T-helper 2 cell treated with Interferon-gamma antibody and Interleukin-4, amounts not matched to agents 100 ng/mL and 5 ng/mL, for 36 hours (primary cell): ENCODE measurements at regions not wholly inside any gene's neighbourhood (a gene's known extent, or its start where the extent isn't known, plus 50 kb on each side); places are given as distances from the start of the nearest gene placed in this dataset.

ENCODE experiments used
- intact Hi-C: fragments of 100-400 bp; cut with micrococcal nuclease; formaldehyde crosslinking; loops from one replicate; pipeline ENCODE4 v1.15.1; 2023

DNA sequence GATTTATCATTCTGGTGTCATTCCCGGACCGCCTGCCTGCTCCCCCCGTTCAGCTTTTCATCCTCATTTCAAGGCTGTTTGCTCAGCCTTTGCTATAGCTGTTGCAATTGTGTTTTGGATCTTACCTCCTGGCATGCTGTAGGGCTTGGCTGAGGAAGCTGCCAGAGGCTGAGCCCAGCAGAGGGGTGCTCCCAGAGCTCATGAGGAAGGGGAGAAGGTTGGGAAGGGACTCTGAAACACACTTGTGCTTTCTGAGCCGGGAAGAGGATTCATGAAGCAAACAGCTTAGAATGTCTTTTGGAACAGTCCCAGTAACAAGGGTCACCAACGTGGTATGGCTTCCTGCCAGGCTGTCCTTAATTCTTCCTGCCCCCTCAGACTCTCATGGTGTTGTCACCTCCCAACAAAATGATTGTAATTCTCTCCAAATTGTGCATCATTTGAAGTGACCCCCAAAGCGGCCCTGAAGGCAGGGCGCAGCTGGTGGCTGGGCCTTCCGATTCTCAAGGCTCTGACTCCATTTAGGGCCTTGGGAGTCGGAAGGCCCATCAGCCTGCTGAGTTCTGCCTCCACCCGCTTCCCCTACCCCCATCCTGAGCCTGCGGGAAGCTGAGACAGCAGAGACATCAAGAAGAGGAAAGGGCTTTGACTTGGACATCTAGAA, 111.9 kb upstream of the ARHGAP5 start:
- intact Hi-C loops: no loop called here

DNA sequence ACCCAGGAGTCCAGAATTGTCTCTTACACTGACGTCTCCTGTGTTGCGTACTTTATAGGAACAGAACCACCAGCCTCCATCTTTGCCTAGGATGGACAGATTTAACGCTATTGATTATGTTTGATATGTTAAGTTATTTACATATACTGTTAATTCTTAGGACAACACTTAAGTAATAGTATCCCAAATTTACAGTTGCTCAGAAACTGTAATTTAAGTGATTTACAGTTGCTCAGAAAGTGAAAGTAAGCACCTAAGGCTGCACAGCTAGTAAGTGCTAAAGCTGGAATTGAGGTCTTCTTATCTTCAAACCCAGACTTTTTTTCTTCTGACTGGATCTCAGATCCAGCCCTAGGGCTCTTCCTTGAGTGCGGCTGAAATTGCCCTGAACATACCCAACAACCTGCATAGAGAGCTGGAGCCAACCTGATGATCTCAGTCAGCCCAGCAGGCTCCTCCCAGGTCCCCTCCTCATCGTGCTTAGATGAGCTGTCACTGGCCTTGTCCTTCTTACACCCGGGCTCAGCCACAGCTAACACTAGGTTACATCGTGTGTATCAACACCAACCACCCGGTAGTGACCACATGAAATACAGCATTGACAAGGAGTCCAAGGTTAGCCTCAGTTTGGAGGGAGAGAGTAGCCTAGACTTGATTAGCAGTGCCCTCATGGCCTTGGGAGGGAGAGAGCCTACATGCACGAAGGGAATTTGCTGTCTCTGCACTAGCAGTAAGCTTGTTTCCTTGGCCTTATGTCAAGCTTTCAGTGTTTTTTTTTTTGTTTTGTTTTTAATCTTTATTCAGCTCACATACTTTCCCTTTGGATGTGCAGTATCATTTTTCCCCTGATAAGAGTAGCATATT, 111.1 kb upstream of the ARHGAP5 start:
- intact Hi-C loops: no loop called here

DNA sequence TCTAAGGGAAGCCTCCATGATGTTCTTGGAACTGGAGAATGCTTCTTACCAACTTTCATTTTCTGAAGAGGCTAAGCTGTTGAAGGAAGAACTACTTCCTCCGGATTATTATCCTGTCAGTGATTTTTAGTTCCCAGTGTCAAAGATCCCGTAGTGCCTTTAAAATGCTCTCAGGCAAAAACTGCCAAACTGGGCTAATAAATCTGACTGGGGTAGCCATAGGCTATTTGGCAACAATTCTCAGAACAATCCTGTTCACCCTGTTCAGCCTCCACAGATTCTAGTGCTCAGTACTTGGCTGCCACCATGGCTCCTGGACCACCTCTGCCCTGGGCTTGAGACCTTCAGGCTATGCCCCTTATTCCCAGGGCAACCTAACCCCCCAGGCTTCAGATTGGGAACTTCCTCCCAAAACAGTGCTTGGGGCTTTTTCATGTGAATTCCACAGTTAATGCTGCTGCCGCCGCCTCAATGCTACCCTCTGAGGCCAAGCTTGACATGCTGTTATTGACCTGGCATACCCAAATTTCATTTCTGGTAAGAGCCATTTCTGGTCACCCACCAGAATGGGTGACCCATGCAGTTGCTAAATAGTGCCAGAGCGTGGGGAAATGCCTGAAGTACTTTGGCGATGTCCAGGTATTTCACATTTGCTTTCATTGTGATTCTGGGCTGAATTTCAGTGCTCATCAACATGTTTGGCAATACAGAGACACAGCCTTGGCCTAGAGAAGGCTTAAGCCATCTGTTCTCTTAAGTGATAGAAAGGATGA, 110.0 kb upstream of the ARHGAP5 start:
- intact Hi-C loops: no loop called here

DNA sequence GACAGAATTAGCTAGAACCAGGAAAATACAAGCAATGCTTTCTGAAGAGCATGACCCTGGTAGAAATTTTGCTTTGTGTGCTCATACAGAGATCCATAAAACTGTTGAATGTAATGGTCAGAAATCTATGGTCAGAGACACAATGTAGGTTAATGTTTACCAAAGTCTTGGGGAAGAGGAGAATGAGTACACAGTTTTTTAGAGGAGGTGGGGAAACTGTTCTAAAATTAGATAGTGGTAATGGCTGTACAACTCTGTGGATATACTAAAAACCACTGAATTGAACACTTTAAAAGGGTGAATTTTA, 109.5 kb upstream of the ARHGAP5 start:
- intact Hi-C loops: no loop called here

DNA sequence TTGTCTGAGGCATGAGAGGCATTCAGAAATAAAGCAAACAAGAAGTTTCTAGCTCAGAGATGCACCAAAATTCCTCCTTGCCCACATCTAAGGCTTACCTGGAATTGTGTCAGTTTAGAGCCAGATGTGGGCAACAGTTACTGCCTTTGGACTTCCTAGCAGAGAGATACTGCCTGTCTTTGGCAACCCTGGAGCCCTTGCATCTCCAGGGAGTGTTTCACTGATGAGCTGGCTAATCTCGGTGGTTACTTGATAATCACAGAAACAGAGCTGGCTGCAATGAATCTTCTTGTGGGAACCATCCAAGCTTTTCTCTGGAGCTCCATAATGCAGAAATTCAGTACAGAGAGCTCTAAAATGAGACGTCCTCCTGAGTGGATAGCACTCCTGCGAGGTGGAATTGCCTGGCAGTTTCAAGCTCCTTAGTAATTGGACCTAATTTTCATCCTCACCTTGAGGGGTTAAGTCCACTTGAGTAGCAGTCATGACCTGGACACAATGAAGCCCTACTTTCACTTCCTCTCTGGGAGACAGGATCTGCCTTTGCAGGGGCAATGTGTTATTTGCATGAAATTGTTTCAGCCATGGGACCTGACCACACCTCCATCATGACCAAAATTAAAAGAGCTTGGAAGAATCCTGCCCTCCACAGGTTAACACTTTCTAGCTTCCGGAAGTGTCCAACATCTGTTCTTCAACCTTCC, 108.8 kb upstream of the ARHGAP5 start:
- intact Hi-C loops: no loop called here

DNA sequence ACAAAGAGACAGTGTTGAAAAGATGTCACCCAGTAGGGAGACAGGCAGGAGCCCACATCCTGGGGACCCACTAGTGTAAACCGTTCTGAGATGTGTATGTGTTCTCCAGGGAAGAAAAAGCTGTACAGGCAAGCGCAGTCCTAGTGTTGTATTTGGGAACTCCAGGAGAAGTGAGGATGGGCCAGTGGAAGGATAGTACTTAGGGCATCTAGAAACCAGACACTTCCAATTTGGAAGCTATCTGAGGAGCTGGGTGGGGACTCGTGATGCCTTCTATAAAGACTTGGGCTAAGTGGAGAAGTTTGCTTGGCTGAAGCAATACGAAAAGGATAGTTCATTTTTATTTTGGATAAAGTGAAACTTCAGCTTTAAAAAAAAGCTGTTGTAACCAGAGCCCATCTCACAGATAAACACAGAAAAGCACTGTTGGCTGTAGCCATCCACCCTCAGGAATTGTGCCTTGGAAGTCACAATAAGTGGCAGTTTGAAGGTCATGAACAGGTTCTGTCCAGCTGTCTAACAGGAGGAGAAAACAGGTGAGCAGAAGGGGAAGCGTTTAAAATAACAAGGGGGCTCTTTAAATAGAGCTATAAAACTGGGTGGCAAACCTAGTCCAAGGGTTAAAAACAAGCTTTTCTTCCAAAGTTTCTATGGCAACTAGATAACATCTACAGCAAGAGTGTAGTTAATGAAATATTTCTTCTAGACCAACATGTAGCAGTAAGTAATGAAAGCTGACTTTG, 108.0 kb upstream of the ARHGAP5 start:
- intact Hi-C loops: no loop called here

DNA sequence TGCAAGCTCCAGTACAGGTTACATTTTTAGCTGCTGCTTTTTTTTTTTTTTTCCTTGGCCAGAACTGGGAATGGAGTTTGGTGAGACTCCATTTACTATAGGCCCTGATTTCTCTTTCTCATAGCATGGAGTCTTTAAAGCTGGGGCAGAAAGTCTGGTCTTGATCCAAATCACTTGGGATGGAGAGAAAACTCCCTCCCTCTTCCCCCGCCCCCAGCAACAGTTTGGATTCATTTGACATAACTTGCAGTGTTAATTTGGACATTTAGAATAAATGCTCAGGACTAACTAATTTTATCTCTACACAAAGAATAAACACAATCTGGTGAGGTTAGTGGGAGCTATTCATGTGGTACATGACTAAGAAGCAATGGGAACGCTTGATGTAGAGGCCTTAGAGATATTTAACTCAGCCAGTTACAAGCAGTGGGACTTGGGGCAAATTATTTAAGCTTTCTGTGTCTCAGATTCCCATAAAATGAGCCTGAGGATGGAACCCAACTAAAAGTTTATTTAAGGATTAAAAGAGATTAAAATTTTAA, 107.3 kb upstream of the ARHGAP5 start:
- intact Hi-C loops: no loop called here

DNA sequence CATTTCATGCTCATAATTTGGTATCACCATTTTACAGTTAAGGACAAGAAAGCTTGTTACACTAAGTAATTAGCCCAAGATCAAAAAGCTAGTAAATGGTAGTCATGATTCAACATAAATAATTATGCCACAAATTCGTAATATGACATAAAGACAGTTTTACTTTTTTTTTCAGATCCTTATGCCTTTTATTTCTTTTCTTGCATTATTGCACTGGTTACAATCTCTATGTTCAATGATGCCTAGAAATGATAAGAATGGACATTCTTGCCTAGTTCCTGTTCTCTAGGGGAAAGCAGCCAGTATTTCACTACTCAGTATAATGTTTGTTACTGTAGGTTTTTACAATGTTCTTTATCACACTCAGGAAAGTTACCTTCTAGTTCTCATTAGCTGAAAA, 106.4 kb upstream of the ARHGAP5 start:
- intact Hi-C loops: no loop called here

DNA sequence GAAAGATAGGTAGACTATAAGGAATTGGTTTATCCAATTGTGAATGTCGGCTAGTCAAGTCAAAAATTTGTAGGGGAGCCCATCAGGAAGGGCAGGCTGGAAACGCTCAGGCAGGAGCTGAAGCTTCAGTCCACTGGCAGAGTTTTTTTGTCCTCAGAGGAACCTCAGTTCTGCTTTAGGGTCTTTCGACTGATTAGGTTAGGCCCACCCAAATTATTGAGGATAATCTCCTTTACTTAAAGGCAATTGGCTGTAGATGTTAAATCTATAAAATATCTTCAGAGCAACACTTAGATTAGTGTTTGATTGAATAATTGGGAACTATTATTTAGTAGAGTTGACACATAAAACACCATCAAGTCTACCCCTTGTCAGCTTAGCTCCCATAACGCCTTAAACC, 105.5 kb upstream of the ARHGAP5 start:
- intact Hi-C loops: no loop called here

DNA sequence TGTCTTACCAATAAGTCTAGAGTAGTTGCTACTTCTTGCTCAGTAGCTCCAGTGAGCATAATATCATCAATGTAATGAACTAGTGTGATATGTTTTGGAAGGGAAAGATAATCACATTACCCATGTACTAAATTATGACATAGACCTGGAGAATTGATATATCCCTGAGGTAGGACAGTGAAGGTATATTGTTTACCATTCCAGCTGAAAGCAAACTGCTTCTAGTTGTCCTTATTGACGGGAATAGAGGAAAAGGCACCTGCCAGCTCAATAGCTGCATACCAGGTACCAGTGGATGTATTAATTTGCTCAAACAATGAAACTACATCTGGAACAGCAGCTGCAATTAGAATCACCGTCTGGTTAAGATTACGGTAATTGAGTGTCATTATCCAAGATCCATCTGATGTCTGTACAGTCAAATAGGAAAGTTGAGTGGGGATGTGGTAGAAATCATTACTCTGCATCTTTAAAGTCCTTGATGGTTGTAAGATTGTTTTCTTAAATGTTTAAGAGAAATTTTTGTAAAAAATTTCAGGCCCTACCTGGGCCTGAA, 100.0 kb upstream of the ARHGAP5 start:
- intact Hi-C loops: no loop called here

DNA sequence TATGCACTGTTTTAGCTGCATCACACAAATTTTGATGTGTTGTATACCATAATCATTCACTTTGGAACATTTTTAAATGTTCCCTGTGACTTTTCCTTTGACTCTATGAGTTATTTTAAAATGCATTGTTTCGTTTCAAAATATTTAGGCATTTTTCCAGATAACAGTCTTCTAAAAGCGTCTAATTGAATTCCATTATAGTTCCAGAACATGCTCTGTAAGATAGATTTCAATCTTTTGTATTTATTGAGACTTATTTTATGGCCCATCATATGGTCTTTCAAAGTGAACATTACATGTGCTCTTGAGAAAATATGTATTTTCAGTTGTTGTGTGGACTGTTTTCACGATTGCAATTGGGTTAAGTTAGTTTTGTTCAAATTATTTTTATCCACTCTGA, 98.7 kb upstream of the ARHGAP5 start:
- intact Hi-C loops: no loop called here

DNA sequence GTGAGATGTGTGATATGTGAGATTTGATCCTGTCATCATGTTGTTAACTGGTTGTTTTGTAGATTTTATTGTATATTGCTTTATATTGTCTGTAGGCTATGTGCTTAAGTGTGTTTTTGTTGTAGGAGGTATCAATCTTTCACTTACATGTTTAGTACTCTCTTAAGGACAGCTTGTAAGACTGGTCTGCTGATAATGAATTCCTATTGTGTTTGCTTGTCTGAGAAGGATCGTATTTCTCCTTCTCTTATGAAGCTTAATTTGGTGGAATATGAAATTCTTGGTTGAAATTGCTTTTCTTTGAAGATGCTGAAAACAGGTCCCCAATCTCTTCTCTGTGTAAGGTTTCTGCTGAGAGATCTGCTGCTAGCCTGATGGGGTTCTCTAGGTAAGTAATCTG, 94.5 kb upstream of the ARHGAP5 start:
- intact Hi-C loops: no loop called here

DNA sequence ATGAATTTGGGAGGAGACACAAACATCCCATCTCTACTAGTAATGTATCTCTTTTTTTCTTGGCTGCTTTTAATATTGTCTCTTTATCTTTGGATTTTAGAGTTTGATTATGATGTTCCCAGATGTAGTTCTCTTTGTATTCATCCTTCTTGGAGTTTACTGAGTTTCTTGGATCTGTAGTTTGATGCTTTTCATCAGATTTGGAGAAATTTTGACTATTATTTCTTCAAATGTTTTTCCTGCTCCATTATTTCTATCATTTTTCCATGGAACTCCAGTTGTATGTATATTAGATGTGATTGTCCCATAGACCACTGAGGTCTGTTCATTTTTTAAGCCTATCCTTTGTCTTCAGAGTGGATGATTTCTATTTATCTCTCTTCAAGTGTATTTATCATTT, 90.7 kb upstream of the ARHGAP5 start:
- intact Hi-C loops: no loop called here

DNA sequence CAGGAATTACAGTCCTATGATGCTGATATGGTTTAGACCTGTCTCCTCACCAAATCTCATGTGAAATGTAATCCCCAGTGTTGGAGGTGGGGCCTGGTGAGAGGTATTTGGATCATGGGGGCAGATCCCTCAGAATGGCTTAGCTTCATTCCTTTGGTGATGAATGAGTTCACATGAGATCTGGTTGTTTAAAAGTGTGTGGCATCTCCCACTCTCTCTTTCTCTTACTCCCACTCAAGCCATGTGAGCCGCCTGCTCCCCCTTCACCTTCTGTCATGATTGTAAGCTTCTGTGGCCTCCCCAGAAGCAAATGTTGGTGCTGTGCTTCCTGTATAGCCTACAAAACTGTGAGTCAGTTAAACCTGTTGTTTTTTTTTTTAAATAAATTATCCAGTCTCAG, 89.4 kb upstream of the ARHGAP5 start:
- intact Hi-C loops: no loop called here

DNA sequence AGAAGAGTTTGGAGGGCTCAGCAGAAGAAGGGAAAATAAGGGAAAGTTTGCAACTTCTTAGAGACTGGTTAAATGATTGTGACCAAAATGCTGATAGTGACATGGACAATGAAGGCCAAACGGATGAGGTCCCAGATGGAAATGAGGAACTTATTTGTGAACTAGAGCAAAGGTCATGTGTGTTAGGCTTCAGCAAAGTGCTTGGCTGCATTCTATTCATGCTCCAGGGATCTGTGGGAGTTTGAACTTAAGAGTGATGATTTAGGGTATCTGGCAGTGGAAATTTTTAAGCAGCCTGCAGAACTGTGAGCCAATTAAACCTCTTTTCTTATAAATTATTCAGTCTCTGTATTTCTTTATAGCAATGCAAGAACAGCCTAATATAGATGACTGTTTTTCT, 88.9 kb upstream of the ARHGAP5 start:
- intact Hi-C loops: no loop called here

DNA sequence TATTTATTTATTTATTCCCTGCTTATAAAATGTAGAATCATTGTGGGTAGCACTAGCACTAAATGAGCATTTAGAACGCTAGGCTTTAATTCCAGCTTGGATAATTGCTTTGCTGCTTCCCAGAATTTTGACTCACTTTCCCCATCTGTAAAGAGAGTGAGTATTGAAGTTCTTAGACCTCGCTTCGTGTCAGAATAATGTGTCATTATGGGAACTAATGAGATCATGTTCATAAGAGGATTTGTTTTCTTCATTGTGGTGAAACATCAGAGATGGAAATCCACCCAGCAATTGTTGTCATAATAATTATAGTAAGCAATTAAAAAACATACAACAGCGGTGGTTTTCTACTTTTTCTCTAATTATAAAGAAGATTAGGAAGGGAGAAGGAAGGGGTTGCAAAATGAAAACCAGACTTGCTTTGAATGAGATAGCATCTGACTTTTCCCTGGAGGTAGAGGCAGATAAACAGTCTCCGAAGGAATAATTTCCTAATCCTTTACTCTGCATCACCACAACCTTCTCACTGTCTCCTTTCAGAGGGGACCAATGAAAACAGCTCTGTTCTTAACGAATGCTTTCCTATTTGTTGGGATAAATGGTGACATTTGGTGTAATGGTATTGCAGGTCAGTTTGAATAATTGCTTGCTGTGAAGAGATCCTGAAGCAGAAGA, 86.8 kb upstream of the ARHGAP5 start:
- intact Hi-C loops: no loop called here

DNA sequence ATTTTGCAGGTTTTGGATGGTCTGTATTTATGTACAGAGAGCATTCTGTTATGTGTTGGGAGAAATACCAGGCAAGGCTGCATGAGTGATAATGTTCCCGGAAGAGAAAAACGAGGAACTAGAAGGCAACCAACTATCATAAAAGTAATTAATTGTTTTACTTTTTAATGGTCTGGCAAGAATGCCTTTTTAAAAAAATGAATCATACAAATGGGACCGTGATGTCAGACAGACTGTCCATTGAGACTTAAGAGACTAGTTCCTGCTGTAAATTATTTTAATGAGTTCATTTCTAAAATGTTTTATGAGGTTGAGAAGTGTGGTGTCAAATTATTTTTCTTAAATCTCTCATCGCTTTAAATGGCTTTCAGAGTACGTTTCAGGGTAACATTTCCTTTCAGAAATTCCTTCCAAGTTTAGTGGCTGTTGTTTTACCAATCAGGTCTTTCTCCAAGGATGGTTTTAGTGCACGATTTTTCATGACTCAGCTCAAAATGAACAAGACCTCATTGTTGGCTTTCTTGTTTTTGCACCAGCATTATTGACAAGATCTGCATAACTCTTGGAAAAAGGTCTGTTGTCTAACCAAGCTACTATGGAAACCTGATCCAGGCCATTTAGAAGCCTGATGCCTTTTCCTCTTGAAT, 86.1 kb upstream of the ARHGAP5 start:
- intact Hi-C loops: no loop called here

DNA sequence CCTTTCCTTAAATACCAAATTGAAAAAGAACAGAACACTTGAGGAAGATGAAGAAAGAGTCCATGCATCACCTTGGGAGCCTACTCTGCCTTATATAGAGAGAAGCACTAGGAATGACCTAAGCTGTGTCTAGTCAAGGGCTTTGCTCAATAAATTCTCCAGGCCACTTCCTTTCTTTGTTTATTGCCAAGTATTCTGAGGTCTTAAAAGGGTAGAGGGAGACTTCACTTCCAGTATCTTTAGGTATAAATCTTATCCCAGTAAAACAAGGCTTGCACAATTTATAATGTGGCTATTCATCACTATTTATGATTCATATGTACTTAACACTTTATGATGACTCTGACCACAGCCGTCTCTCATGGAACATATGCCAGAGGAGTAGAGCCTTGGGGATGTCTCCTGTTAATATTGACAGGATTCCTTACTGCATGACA, 85.1 kb upstream of the ARHGAP5 start:
- intact Hi-C loops: no loop called here

DNA sequence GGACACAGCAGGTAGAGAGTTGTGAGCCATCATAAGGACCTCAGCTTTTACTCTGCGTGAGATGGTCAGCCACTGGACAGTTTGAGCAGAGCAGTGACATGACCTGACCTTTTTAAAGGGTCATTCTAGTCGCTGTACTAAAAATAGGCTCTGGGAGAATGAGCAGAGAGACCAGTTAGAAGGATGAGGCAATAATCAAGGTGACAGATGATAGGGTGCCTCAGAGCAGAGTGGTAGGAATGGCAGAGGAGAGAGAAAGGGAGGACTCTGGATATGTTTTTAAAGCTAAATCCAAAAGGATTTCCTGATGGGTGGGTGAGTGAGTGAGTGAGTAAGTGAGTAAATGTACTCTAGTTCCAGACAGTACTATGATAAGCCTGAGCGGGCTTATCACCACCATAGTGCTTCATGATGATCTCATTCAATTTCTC, 83.6 kb upstream of the ARHGAP5 start:
- intact Hi-C loops: no loop called here
